ENCODE measurements at regions not wholly inside any gene's neighbourhood (a gene's known extent, or its start where the extent isn't known, plus 50 kb on each side); places are given as distances from the start of the nearest gene placed in this dataset.

- no peak for TF ChIP-seq EZH2 (IDR thresholded peaks at IDR 0.05; ENCODE audit: borderline replicate concordance, low read length)
- no peak for TF ChIP-seq CTCF (conservative IDR thresholded peaks at IDR 0.05 in 1 of 2, IDR thresholded peaks at IDR 0.05 in 1 of 2; ENCODE audit: extremely low read depth in 1 of 2, insufficient read depth in 1 of 2, low read depth in 1 of 2, low read length in 2 of 2)
Measured at GRCh38 chr11:112448168-112448567, 187.5 kb upstream of the PLET1 start.
